ENCODE measurements at regions not wholly inside any gene's neighbourhood (a gene's known extent, or its start where the extent isn't known, plus 50 kb on each side); places are given as distances from the start of the nearest gene placed in this dataset.

- Mint-ChIP-seq H3K4me1 (ENCODE audit: low read depth) (peaks cover 10% of the 10 kb centered on the region), H3K4me3 (no peak overlapping the region), H3K36me3 (ENCODE audit: low read depth) (no peaks in the 10 kb centered on the region), H3K27ac (no peak overlapping the region), H3K9me3 (no peaks in the 10 kb centered on the region), H3K27me3 (peaks cover 7% of the 10 kb centered on the region)
- intact Hi-C loops (cut with micrococcal nuclease): no loop called here
Observed at GRCh38 chr9:109912082-109912582, 132.1 kb downstream of the PALM2AKAP2 start.

- H3K4me1 Mint-ChIP-seq (ENCODE audit: low read depth): peaks cover 2% of the 10 kb centered on the region
Observed at GRCh38 chr9:109912726-109913460, 132.9 kb downstream of the PALM2AKAP2 start.

GRCh38 chr9:109913461-109913810 is 133.4 kb downstream of the PALM2AKAP2 start:
- Mint-ChIP-seq H3K4me1 (ENCODE audit: low read depth) (peaks cover 3% of the 10 kb centered on the region), H3K9me3 (no peaks in the 10 kb centered on the region), H3K4me3 (no peak overlapping the region), H3K27me3 (peaks cover 8% of the 10 kb centered on the region), H3K36me3 (ENCODE audit: low read depth) (no peaks in the 10 kb centered on the region), H3K27ac (no peak overlapping the region)
- intact Hi-C loops (cut with micrococcal nuclease): no loop called here

More at GRCh38 chr9:109912726-109913460, 132.9 kb downstream of the PALM2AKAP2 start:
- no peak overlapping the region for H3K27ac Mint-ChIP-seq
- H3K27me3 Mint-ChIP-seq: peaks cover 4% of the 10 kb centered on the region
- no peaks in the 10 kb centered on the region for H3K9me3 Mint-ChIP-seq
- no peak overlapping the region for H3K4me3 Mint-ChIP-seq
- no peaks in the 10 kb centered on the region for H3K36me3 Mint-ChIP-seq (ENCODE audit: low read depth)
- intact Hi-C loops (cut with micrococcal nuclease): no loop called here

- Mint-ChIP-seq H3K4me1 (ENCODE audit: low read depth) (peaks cover 9% of the 10 kb centered on the region), H3K27me3 (peaks cover 9% of the 10 kb centered on the region), H3K4me3 (no peak overlapping the region), H3K9me3 (no peaks in the 10 kb centered on the region), H3K27ac (no peak overlapping the region), H3K36me3 (ENCODE audit: low read depth) (no peaks in the 10 kb centered on the region)
- intact Hi-C loops (cut with micrococcal nuclease): no loop called here
Observed at GRCh38 chr9:109914280-109915027, 134.5 kb downstream of the PALM2AKAP2 start.

- no peak overlapping the region for H3K27ac Mint-ChIP-seq
- no peaks in the 10 kb centered on the region for H3K9me3 Mint-ChIP-seq
- H3K4me1 Mint-ChIP-seq (ENCODE audit: low read depth): peaks cover 9% of the 10 kb centered on the region
- no peak overlapping the region for H3K4me3 Mint-ChIP-seq
- H3K27me3 Mint-ChIP-seq: peaks cover 9% of the 10 kb centered on the region
- intact Hi-C loops (cut with micrococcal nuclease): no loop called here
- H3K36me3 Mint-ChIP-seq (ENCODE audit: low read depth): no peaks in the 10 kb centered on the region
Observed at GRCh38 chr9:109916316-109916715, 136.3 kb downstream of the PALM2AKAP2 start.

- Mint-ChIP-seq H3K4me3 (no peak overlapping the region), H3K27ac (no peak overlapping the region), H3K4me1 (ENCODE audit: low read depth) (peaks cover 9% of the 10 kb centered on the region), H3K9me3 (no peaks in the 10 kb centered on the region), H3K36me3 (ENCODE audit: low read depth) (no peaks in the 10 kb centered on the region), H3K27me3 (peaks cover 11% of the 10 kb centered on the region)
- intact Hi-C loops (cut with micrococcal nuclease): no loop called here
Observed at GRCh38 chr9:109918339-109919163, 138.6 kb downstream of the PALM2AKAP2 start.

- Mint-ChIP-seq H3K9me3 (no peaks in the 10 kb centered on the region), H3K27me3 (peaks cover 11% of the 10 kb centered on the region), H3K4me1 (ENCODE audit: low read depth) (peaks cover 9% of the 10 kb centered on the region), H3K27ac (no peak overlapping the region), H3K36me3 (ENCODE audit: low read depth) (no peaks in the 10 kb centered on the region), H3K4me3 (no peak overlapping the region)
- intact Hi-C loops (cut with micrococcal nuclease): no loop called here
Observed at GRCh38 chr9:109919736-109920408, 139.9 kb downstream of the PALM2AKAP2 start.

GRCh38 chr9:109922617-109923470 is 142.8 kb downstream of the PALM2AKAP2 start:
- intact Hi-C loops (cut with micrococcal nuclease): no loop called here
- Mint-ChIP-seq H3K27ac (no peak overlapping the region), H3K4me1 (ENCODE audit: low read depth) (peaks cover 29% of the 10 kb centered on the region), H3K4me3 (no peak overlapping the region), H3K36me3 (ENCODE audit: low read depth) (no peaks in the 10 kb centered on the region), H3K27me3 (peaks cover 9% of the 10 kb centered on the region), H3K9me3 (no peaks in the 10 kb centered on the region)

GRCh38 chr9:109923471-109923760 is 143.4 kb downstream of the PALM2AKAP2 start:
- H3K9me3 Mint-ChIP-seq: no peaks in the 10 kb centered on the region
- H3K27ac Mint-ChIP-seq: no peak overlapping the region
- peaks cover 5% of the 10 kb centered on the region for H3K27me3 Mint-ChIP-seq
- peaks cover 26% of the 10 kb centered on the region for H3K4me1 Mint-ChIP-seq (ENCODE audit: low read depth)
- H3K4me3 Mint-ChIP-seq: no peak overlapping the region
- no peaks in the 10 kb centered on the region for H3K36me3 Mint-ChIP-seq (ENCODE audit: low read depth)
- intact Hi-C loops (cut with micrococcal nuclease): no loop called here

- H3K4me1 Mint-ChIP-seq (ENCODE audit: low read depth): peaks cover 22% of the 10 kb centered on the region
- no peaks in the 10 kb centered on the region for H3K9me3 Mint-ChIP-seq
- H3K27ac Mint-ChIP-seq: no peak overlapping the region
- H3K36me3 Mint-ChIP-seq (ENCODE audit: low read depth): no peaks in the 10 kb centered on the region
- peaks cover 6% of the 10 kb centered on the region for H3K27me3 Mint-ChIP-seq
- no peak overlapping the region for H3K4me3 Mint-ChIP-seq
- intact Hi-C loops (cut with micrococcal nuclease): no loop called here
Observed at GRCh38 chr9:109923806-109924205, 143.8 kb downstream of the PALM2AKAP2 start.

- Mint-ChIP-seq H3K4me1 (ENCODE audit: low read depth) (peaks cover 20% of the 10 kb centered on the region), H3K9me3 (no peaks in the 10 kb centered on the region), H3K27me3 (peaks cover 12% of the 10 kb centered on the region), H3K36me3 (ENCODE audit: low read depth) (no peaks in the 10 kb centered on the region), H3K27ac (no peak overlapping the region), H3K4me3 (no peak overlapping the region)
- intact Hi-C loops (cut with micrococcal nuclease): loop anchor here (5.0 kb wide), 1 partner anchor 42 kb away; no protein-coding TSS in a partner anchor
Observed at GRCh38 chr9:109925799-109926198, 145.8 kb downstream of the PALM2AKAP2 start.

GRCh38 chr9:109926421-109926869 is 146.4 kb downstream of the PALM2AKAP2 start:
- Mint-ChIP-seq H3K4me3 (no peak overlapping the region), H3K9me3 (no peaks in the 10 kb centered on the region), H3K27me3 (peaks cover 15% of the 10 kb centered on the region), H3K4me1 (ENCODE audit: low read depth) (peaks cover 20% of the 10 kb centered on the region), H3K36me3 (ENCODE audit: low read depth) (no peaks in the 10 kb centered on the region), H3K27ac (no peak overlapping the region)
- intact Hi-C loops (cut with micrococcal nuclease): loop anchor here (5.0 kb wide), 1 partner anchor 41 kb away; no protein-coding TSS in a partner anchor

GRCh38 chr9:109931623-109932022 is 151.6 kb downstream of the PALM2AKAP2 start:
- Mint-ChIP-seq H3K4me3 (no peak overlapping the region), H3K27ac (no peak overlapping the region), H3K9me3 (no peaks in the 10 kb centered on the region), H3K27me3 (peaks cover 18% of the 10 kb centered on the region), H3K36me3 (ENCODE audit: low read depth) (no peaks in the 10 kb centered on the region), H3K4me1 (ENCODE audit: low read depth) (peaks cover 16% of the 10 kb centered on the region)
- intact Hi-C loops (cut with micrococcal nuclease): no loop called here
